GM10266 (cell line): ENCODE measurements at regions not wholly inside any gene's neighbourhood (a gene's known extent, or its start where the extent isn't known, plus 50 kb on each side); places are given as distances from the start of the nearest gene placed in this dataset.

Experiments used
- DNase-seq: peaks from one replicate; pipeline ENCODE4 v3.0.0; 2012; ENCODE audit errors: extremely low spot score
- CTCF ChIP-seq: IDR thresholded peaks from 2 replicates; pipeline ENCODE4 v1.5.1; 2012; ENCODE audit warnings: mild to moderate bottlenecking, low read depth; ENCODE audit not compliant: control insufficient read depth, insufficient read depth; ENCODE audit errors: missing control alignments

DNA sequence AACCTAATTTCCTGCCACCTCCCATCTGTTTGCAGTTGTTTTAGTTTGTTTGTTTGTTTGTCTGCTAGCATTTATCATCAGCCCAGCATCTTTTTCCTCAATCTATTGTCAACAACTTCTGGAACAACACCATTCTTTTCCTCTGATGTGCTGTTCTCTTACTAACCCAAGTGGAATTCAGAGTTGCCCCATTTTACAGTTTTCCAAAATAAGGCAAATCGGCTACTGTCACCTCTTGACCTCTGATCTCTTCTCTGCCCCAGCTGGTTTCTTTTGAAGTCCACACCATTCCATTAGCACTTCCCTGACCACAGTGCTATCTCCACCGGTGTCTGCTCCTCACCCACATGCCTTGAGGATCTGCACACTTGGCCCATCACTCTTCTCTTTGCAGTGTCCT lies 102.4 kb downstream of the EFNB2 start:
- TF ChIP-seq CTCF, result no peak
- DNase-seq, result no peak

- TF ChIP-seq CTCF, result no peak
- no peak for DNase-seq
Measured at GRCh38 chr13:106432636-106433035, 102.8 kb downstream of the EFNB2 start.

- TF ChIP-seq CTCF, result no peak
- DNase-seq, result no peak
Measured at GRCh38 chr13:106426909-106427308, 108.6 kb downstream of the EFNB2 start.

DNA sequence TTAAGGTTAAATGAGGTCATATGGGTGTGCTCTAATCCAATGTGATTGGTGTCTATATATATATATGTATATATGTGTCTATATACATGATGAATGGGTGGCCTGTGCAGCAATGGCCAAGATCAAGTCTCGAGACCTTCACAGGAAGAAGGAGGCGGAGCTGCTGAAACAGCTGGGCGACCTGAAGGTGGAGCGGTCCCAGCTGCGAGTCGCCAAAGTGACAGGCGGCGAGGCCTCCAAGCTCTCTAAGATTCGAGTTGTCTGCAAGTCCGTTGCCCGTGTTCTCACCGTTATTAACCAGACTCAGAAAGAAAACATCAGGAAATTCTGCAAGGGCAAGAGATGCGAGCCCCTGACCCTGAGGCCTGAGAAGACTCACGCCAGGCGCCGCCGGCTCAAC lies 109.8 kb downstream of the EFNB2 start:
- no peak for DNase-seq
- no peak for TF ChIP-seq CTCF

- DNase-seq, result no peak
- TF ChIP-seq CTCF, result no peak
Measured at GRCh38 chr13:106424805-106425204, 110.7 kb downstream of the EFNB2 start.

- TF ChIP-seq CTCF, result no peak
- no peak for DNase-seq
Measured at GRCh38 chr13:106423530-106423929, 111.9 kb downstream of the EFNB2 start.

DNA sequence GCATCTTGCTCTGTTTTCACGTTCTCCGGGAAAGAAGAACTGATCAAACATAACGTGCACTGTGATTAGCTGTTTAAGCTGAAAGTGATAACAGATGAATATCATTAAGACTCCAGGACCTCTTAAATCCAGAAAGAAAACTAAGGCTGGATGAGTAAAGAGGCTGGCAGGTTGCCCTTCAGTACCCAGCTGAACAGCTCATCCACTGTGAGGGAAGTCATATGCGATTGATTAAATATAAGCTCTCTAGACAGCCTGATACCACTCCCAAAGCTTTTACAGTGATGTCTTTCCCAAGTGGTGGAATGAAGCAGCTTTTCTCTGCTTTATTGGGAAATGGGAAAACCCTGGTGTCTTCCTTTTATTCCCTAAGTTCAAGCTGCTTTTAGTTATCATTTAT lies 116.9 kb downstream of the EFNB2 start:
- TF ChIP-seq CTCF, result no peak
- DNase-seq, result no peak
